GM12864 (cell line): ENCODE measurements at regions not wholly inside any gene's neighbourhood (a gene's known extent, or its start where the extent isn't known, plus 50 kb on each side); places are given as distances from the start of the nearest gene placed in this dataset.

Source experiments
- DNase-seq: peaks from one replicate; pipeline ENCODE4 v3.0.0-alpha.2; 2011; ENCODE audit warnings: low read depth
- H3K4me3 ChIP-seq: 2 replicates; pipeline ENCODE4 v1.5.1; 2011; ENCODE audit warnings: mild to moderate bottlenecking, low read depth, low read length, control low read depth
- CTCF ChIP-seq: IDR thresholded peaks from 2 replicates; pipeline ENCODE4 v1.5.1; 2011; ENCODE audit warnings: low read depth, mild to moderate bottlenecking, moderate library complexity, low read length, control low read depth, inconsistent platforms; ENCODE audit errors: missing control alignments

GRCh38 chr7:96614154-96614867, 95.3 kb downstream of the SEM1 start:
- TF ChIP-seq CTCF, result no peak
- no peak overlapping the region for H3K4me3 ChIP-seq
- DNase-seq, result no peak

DNA sequence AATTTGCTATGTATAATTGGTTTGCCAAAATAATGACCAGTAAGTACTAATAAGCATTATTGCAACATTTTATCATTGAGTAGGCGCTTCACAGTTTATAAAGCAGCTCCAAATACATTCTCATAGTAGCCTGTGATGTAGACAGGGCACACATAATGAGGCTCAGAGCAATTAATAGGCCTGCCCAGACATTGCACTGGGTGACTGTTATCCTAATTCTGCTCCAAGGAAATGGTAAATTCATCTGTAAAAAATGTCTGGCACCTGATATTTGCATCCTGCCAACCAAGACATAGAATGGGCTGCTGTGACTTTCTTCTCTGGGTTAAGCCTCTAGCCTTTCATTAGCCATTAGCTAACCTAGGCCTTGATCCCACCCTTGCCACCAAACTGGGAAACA, 97.6 kb downstream of the SEM1 start:
- no peak for DNase-seq
- no peak for TF ChIP-seq CTCF
- no peak overlapping the region for H3K4me3 ChIP-seq

DNA sequence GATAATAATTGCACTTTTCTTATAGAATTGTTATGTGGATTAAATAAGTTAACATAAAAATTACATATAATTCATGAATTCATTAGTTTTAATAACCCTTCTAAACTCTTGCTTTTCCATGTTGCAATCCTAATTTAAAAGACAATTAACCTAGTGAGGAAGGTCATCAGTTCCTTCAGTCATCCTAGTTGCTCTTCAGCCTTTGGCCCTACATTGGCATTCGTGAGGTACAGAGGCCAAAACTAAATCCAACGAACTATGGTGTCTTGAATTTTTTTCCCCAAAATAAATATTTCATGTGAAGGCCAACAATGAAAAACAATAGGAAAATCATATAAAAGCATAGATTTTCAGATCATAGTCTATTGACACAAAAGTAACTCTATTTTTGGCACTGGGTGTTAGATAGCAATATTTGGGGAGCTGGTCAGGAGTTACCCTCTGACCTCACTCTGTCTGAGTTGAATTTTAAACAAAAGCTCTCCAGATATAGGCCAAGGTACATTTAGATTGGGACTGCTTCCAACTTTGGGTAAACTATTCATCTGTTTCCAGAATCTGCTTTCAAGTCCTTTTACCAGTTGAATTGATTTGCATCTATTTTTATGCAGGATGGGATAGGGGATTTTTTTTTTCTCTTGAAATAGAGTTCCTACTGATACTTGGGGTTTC, 104.5 kb downstream of the SEM1 start:
- TF ChIP-seq CTCF, result no peak
- H3K4me3 ChIP-seq, result no peak overlapping the region
- no peak for DNase-seq

DNA sequence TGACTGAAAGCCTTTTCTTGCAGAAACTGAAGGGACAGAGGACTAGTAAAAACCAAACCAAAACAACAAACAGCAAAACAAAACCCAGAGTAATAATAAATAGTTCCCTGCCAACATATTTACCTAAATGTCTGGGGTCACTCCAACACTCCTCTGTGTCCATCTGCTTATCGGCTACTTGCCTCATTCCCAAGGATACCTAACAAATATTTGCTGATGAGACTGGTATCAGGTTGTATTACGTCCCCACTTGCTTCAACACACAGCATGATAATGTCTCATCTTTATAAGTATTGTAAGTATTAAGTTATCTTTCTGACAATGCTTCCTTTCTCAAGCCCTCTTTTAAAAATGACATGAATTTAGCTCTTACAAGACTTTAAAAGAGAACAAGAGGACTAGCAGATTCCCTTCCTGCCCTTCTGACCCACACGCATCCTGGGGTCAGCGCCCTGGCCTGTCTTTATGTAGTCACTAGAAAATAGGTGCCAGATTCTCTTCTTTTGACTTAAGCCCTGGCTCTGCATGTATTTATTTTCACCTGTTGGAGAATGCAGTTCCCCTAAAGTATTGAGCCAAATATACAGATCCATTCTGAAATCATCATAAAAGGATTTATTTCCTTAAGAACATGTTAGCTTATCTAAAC, 110.2 kb downstream of the SEM1 start:
- no peak overlapping the region for H3K4me3 ChIP-seq
- TF ChIP-seq CTCF, result no peak
- no peak for DNase-seq

GRCh38 chr7:96598421-96598820, 111.2 kb downstream of the SEM1 start:
- no peak for DNase-seq
- TF ChIP-seq CTCF, result no peak
- no peak overlapping the region for H3K4me3 ChIP-seq

DNA sequence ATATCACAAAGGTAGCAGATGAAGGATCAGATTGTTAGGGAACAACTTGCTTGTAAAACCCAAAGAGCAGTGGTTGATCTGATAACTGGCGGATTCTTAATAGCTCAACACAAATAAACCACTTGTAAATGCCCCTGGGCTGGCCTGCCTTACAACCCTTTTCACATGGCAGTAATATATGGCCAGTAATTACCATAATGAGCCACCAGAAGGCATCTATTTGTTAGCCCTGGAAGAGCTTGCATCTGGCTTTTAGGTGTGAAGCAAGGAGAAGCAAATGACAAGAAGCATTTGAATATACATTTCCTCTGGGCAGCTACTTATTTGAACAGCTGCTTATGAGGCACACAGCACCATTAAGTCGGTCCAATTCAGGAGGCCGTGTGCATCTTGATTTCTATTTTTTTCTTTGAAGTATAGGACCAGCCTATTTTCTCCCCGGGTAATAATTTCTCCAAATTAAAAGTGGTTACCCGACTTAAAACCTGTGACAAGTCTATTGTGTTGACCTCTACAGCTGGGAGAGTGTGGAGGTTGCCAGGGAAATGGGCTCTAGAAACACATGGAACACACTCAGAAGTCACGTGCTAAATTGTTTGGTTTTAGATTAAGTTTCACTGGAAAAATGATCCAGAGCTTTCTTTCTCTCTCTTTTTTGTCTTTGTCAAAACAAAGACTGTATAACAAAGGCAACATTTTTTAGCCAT, 113.4 kb downstream of the SEM1 start:
- TF ChIP-seq CTCF, result peak; percentile 19
- H3K4me3 ChIP-seq, result no peak overlapping the region
- no peak for DNase-seq
